Stimulated activated CD8-positive, alpha-beta memory T cell treated with anti-CD3 and anti-CD28 coated beads, Interleukin-4, amount 100 ng/mL, for 1 hour (primary cell): ENCODE measurements at regions not wholly inside any gene's neighbourhood (a gene's known extent, or its start where the extent isn't known, plus 50 kb on each side); places are given as distances from the start of the nearest gene placed in this dataset.
"Not testable (repeated sequence)": the region's sequence is repeated elsewhere in the genome, so short reads cannot be mapped to it uniquely, and the experiment has no call there.

Experiments used
- DNase-seq, 2 donors: peaks; one replicate each; pipeline ENCODE4 v3.0.0-alpha.2; 2020; ENCODE audit warnings: low read depth in 2 of 2, low spot score in 1 of 2

DNA sequence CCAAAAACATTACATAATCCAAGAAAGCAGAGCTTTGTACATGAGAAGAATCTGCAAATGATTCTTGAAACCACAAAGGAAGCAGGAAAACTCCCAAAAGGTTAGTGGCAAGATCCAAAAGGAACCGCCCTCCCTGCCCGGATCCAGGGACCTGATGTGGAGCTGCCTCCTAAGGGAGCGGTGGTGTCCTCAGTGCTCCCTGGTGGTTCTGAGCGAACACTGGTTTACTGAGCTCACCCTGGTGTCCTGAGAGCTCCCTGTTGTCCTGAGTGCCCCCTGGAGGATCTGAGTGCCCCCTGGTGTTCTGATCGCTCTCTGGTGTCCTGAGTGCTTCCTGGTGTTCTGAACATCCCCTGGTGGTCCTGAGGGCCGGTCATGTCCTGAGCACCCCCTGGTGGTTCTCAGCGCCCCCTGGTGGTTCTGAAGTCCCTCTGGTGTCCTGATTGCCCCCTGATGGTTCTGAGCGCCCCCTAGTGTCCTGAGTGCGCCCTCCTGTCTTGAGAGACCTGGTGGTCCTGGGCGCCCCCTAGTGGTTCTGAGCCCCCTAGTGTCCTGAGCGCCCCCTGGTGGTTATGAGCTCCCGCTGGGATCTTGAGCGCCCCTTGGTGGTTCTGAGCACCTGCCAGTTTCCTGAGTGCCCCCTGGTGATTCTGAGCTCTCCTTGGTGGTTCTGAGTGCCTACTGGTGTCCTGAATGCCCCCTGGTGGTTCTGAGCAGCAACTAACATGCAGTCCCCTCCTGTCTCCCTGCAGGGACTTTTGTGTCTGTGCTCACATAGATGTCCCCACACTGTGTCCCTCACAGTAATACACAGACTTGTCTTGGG is 891.1 kb downstream of the TMEM121 start:
- DNase-seq: peak; percentile 28 to 52

DNA sequence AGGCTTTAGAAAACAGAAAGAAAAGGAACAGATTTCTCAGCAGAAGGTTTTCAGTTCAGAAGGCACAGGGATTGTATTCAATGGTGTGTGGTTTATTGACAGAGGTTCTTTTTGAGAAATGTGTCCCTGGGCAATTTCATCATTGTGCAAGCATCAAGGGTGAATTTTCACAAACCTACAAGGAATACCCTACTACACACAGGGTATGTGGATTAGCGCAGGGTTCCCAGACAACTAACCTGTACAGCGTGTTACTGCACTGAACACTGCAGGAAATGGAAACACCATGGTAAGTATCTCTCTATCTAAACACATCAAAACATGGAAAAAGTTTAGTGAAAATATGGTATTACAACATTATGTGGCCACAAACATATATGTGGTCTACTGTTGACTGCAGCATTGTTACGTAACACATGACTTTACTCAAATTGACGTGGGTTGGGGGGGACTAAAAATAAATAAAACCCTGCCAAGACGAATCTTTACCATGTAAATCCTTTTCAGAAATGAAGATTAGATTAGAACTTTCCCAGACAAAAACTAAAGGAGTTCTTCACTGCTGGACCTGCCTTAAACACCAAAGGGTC is 893.1 kb downstream of the TMEM121 start:
- DNase-seq: no peak

DNA sequence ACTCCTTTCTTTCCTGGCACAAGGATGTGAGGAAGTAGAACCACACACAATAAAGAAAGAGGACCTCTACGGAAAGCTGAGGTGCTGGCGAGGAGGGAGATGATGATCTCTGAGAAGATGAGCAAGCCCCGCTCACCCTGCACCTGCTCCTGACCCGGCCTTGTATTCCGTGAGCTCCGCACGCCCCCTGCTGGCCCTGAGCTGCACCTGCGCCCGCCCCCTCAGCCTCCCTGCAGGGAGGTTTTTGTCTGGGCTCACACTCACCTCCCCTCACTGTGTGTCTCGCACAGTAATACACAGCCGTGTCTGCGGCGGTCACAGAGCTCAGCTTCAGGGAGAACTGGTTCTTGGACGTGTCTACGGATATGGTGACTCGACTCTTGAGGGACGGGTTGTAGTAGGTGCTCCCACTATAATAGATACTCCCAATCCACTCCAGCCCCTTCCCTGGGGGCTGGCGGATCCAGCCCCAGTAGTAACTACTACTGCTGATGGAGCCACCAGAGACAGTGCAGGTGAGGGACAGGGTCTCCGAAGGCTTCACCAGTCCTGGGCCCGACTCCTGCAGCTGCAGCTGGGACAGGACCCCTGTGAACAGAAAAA is 895.1 kb downstream of the TMEM121 start:
- peak; percentile 39 to 73 for DNase-seq

GRCh38 chr14:106422066-106422465 is 895.7 kb downstream of the TMEM121 start:
- no peak for DNase-seq

- not testable (repeated sequence) for DNase-seq
Observed at GRCh38 chr14:106425150-106425549, 898.8 kb downstream of the TMEM121 start.

DNA sequence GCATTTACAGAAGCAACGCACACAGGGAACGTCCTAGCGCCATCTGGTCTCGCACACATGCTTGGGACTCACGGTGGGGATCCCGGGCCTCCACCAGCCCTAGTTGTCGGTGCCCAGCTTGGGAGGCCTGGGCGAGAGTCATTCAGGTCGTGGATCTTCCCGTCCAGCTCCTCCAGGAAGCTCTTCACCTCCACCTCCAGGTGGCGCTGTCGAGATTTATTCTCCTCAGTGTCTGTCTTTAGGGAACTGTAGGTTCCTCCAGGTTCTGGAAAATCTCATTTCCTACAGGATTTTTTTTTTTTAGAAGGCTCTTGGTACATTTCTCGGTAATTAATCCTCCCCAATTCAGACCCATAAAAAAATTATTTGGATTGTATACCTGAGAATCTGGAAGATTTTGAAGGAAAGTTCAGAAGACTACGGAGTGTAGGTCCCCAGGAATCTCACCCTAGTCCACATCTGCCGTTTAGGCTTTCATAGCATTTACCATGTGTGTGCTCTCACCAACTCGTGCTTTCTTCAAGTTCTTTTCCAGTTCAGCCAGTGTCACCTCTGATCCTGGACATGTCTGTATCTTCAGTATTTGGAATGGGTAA is 910.0 kb downstream of the TMEM121 start:
- peak; percentile 39 to 53 for DNase-seq

- DNase-seq: no peak
Observed at GRCh38 chr14:106442857-106443256, 916.5 kb downstream of the TMEM121 start.

- no peak for DNase-seq
Observed at GRCh38 chr14:106455026-106455425, 928.6 kb downstream of the TMEM121 start.

DNA sequence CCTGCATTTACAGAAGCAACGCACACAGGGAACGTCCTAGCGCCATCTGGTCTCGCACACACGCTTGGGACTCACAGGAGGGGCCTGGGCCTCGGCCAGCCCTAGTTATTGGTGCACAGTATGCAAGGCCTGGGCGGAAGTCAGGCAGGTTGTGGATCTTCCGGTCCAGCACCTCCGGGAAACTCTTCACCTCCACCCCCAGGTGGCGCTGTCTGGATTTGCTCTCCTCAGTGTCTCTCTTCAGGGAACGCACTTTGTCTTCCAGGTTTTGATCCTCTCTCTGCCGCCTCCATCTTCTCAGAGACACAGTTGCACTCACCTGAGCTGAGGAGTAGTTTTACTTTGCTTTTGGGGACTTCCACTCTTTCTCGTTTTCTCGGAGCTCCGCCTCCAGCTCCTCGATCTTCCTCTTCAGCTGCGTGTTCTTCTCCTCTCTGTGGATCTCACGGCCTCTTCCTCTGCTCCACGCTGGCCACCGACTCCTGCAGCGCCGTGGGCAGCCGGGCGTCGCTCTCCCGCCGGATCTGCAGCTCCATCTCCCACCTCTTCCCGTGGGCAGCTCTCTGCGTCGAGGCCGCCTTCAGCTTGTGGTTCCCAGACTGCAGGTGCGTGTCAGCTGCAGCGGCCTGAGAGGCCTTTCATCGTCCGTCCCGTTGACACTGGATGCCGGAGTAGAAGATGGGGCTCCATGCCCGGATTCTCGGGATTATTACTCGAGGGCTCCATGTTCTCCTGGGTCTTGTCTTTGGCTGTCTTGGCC is 933.8 kb downstream of the TMEM121 start:
- DNase-seq: peak in 1 of 2 donors; percentile 38

DNA sequence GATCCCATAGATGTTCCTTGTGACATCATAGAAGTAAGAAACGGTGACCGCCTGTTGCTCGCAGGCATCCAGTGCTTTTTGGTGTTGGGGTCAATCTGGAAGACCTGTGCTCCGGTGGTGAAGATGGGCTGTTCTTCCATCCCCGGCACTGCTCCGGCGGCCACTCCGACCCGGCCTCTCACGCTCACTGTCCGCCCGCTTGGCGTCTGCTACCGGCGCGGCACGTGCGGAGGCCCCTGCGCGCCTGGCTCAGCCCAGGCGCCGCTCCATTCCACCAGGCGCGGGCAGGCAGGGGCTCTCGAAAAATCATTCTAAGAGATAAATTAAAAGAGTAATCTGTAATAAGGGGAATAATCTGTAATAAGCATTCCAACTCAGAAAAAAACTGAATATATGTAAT is 934.5 kb downstream of the TMEM121 start:
- DNase-seq: no peak

GRCh38 chr14:106466483-106466882 is 940.1 kb downstream of the TMEM121 start:
- DNase-seq: not testable (repeated sequence)

GRCh38 chr14:106468869-106469268 is 942.5 kb downstream of the TMEM121 start:
- DNase-seq: not testable (repeated sequence)

DNA sequence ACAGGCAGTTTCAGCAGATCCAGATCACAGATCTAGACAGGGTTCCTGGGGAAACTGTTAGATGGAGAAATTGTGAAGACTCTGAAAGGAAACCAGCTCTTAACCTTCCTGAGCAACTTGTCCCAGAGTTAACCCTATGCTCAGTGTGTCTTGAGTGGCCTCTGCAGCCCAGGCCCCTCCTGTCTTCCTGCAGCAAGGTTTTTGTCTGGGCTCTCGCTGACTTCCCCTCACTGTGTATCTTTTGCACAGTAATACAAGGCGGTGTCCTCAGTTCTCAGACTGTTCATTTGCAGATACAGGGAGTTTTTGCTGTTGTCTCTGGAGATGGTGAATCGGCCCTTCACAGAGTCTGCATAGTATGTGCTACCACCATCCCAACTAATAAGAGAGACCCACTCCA is 943.6 kb downstream of the TMEM121 start:
- DNase-seq: not testable (repeated sequence)

- DNase-seq: not testable (repeated sequence)
Observed at GRCh38 chr14:106474261-106475028, 948.1 kb downstream of the TMEM121 start.

- DNase-seq: not testable (repeated sequence)
Observed at GRCh38 chr14:106475214-106475613, 948.8 kb downstream of the TMEM121 start.

DNA sequence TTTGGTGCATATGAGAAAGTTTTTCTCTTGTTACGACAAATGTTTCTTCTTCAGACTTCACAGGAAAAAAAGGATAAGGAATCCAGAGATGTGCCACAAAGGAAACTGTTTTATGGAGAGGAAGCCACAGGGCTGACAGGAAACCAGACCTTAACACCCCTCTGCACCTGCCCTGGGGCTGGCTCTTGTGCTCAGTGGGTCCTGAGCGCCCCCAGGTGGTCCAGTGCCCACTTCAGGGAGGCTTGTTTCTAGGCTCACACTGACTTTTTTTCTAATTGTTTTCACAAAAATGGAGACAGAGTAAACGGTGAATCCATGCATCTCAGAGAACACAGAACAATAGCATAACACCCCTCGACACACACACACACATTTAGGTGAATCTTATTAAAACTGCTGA is 951.2 kb downstream of the TMEM121 start:
- not testable (repeated sequence) for DNase-seq

- not testable (repeated sequence) for DNase-seq
Observed at GRCh38 chr14:106480287-106480686, 953.9 kb downstream of the TMEM121 start.

DNA sequence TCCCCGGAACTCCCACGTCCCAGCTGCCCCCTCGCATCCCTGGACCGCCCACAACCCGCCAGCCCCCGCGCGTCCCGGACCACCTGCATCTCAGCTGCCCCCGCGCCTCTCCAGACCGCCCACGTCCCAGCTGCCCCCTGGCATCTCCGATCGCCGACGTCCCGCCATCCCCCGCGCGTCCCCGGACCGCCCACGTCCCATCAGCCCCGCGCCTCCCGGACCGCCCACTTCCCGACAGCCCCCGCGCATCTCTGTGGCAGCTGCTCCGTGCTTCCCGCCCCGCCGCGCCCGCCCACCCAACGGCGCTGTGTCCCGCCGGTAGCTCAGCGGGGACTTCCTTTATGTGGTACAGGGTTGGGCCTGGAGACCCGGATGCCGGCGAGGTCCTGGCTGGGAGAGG is 955.8 kb downstream of the TMEM121 start:
- DNase-seq: not testable (repeated sequence)

DNA sequence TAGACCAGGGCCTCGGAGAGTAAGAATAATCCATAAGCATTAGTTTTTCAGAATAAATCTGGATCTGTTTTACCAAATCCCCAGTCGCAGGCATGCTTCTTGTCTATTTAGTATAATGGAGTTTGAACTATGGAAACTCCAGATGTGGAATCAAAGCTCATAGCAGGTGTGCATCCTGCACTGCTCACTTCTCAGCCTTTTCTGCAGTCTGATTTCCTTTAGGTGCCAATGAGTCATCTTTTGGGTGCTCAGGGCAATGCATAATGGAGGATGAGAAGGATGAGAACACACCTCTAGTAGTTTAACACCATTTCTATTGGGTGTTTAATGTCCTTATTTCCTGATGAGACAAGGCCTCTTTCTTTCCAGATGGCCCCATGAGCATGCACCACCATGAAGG is 961.2 kb downstream of the TMEM121 start:
- DNase-seq: no peak

- DNase-seq: no peak
Observed at GRCh38 chr14:106488291-106488690, 961.9 kb downstream of the TMEM121 start.
